ENCODE measurements at regions not wholly inside any gene's neighbourhood (a gene's known extent, or its start where the extent isn't known, plus 50 kb on each side); places are given as distances from the start of the nearest gene placed in this dataset.

- no peak overlapping the region for H3K27ac Mint-ChIP-seq
- H3K27me3 ChIP-seq (ENCODE audit: insufficient read depth, low read length): no peaks in the 10 kb centered on the region
These were observed 1040.6 kb upstream of the SEMA6A start for GRCh38 chr5:117615226-117615625.

More at GRCh38 chr5:117615226-117615625, 1040.6 kb upstream of the SEMA6A start:
- H3K27ac ChIP-seq (ENCODE audit: insufficient read length, low read depth, low read length): no peak overlapping the region
- no peak overlapping the region for H4K8ac ChIP-seq (replicated peaks; ENCODE audit: insufficient read length, low read depth, low read length)
- no peak overlapping the region for H3K23ac ChIP-seq (ENCODE audit: insufficient read length, low read depth, low read length)
- H4K20me1 ChIP-seq (ENCODE audit: control insufficient read depth, insufficient read depth, insufficient read length): no peaks in the 10 kb centered on the region
- H3K79me1 ChIP-seq (ENCODE audit: insufficient read depth, low read depth, low read length, poor library complexity, severe bottlenecking): no peaks in the 10 kb centered on the region
- H2BK12ac ChIP-seq (ENCODE audit: insufficient read length, low read depth, low read length): no peak overlapping the region
- no peak overlapping the region for H2AFZ ChIP-seq (ENCODE audit: low read length)
- no peak overlapping the region for H3K56ac ChIP-seq (ENCODE audit: insufficient read length, low read depth, low read length)
- H3K18ac ChIP-seq (ENCODE audit: insufficient read length, low read depth, low read length): no peak overlapping the region
- no peak overlapping the region for H2BK20ac ChIP-seq (ENCODE audit: low read depth, low read length, poor library complexity, severe bottlenecking)
- H3K4me1 ChIP-seq (ENCODE audit: insufficient read depth, low read length): no peaks in the 10 kb centered on the region
- no peak for TF ChIP-seq CTCF (conservative IDR thresholded peaks at IDR 0.05)
- H3K9me3 ChIP-seq (ENCODE audit: control insufficient read depth, low read depth, low read length): no peaks in the 10 kb centered on the region
- no peak overlapping the region for H4K5ac ChIP-seq (ENCODE audit: insufficient read length, low read depth, low read length)
- H3K36me3 Mint-ChIP-seq (ENCODE audit: insufficient read depth in 1 of 3, low read depth in 3 of 3): peaks cover 0 to 4% (median 0%) of the 10 kb centered on the region in 3 experiments; a peak in 2 of 7 replicates
- no peak overlapping the region for H3K14ac ChIP-seq (ENCODE audit: insufficient read depth, low read length)
- no peaks in the 10 kb centered on the region for H3K79me2 ChIP-seq (ENCODE audit: insufficient read depth, low read length)
- H3T11ph ChIP-seq (ENCODE audit: low read length): no peak overlapping the region
- H3K4me1 Mint-ChIP-seq: no peaks in the 10 kb centered on the region
- no peak for DNase-seq
- H4K91ac ChIP-seq (ENCODE audit: insufficient read length, low read depth, low read length): no peak overlapping the region
- H2BK5ac ChIP-seq (ENCODE audit: insufficient read length, low read length): no peak overlapping the region
- H3K4ac ChIP-seq (ENCODE audit: low read depth, low read length): no peak overlapping the region
- peaks cover 0 to 2% of the 10 kb centered on the region in 2 experiments; a peak in 2 of 5 replicates for H3K9me3 Mint-ChIP-seq
- H3K4me3 Mint-ChIP-seq: no peak overlapping the region
- H3K4me2 ChIP-seq (ENCODE audit: insufficient read depth, insufficient read length, low read length): no peak overlapping the region
- H2AK5ac ChIP-seq (ENCODE audit: insufficient read length, low read length): no peak overlapping the region
- H3K23me2 ChIP-seq (ENCODE audit: insufficient read length, low read depth, low read length, poor library complexity, severe bottlenecking): no peaks in the 10 kb centered on the region
- H3K27me3 Mint-ChIP-seq (ENCODE audit: low read depth): no peaks in the 10 kb centered on the region
- H3K9ac ChIP-seq (ENCODE audit: extremely low read depth, insufficient read length, low read length): no peak overlapping the region
- H2BK120ac ChIP-seq (ENCODE audit: low read depth, low read length, poor library complexity, severe bottlenecking): no peak overlapping the region
- no peak overlapping the region for H2BK15ac ChIP-seq (ENCODE audit: low read depth, low read length)
